MM.1S (cell line): ENCODE measurements at regions not wholly inside any gene's neighbourhood (a gene's known extent, or its start where the extent isn't known, plus 50 kb on each side); places are given as distances from the start of the nearest gene placed in this dataset.

Source experiments
- DNase-seq: peaks from one replicate; pipeline ENCODE4 v3.0.0-alpha.2; 2015
- H2AFZ ChIP-seq: fragments of 300-600 bp; sonication (generic); 2 replicates; pipeline ENCODE4 v1.6.0; 2016; ENCODE audit warnings: antibody characterized with exemption, low read length
- H3F3A ChIP-seq: fragments of 300-600 bp; sonication (generic); 2 replicates; pipeline ENCODE4 v1.6.1; 2016; ENCODE audit warnings: mild to moderate bottlenecking, antibody characterized with exemption, low read length, moderate library complexity, mixed read lengths; ENCODE audit not compliant: insufficient read depth
- H3K27ac ChIP-seq: fragments of 300-600 bp; sonication (generic); 2 replicates; pipeline ENCODE4 v1.5.1; 2016; ENCODE audit warnings: mild to moderate bottlenecking, low read length
- H3K27me3 ChIP-seq: fragments of 300-600 bp; sonication (generic); replicated peaks from 2 replicates; pipeline ENCODE4 v1.6.0; 2016; ENCODE audit warnings: low read length; ENCODE audit not compliant: insufficient read depth
- H3K36me3 ChIP-seq: fragments of 300-600 bp; sonication (generic); replicated peaks from 2 replicates; pipeline ENCODE4 v1.6.1; 2016; ENCODE audit warnings: mild to moderate bottlenecking, low read length, mixed read lengths; ENCODE audit not compliant: insufficient read depth
- H3K4me1 ChIP-seq: fragments of 300-600 bp; sonication (generic); 2 replicates; pipeline ENCODE4 v1.6.1; 2016; ENCODE audit warnings: low read length, mixed read lengths
- H3K4me2 ChIP-seq: fragments of 300-600 bp; sonication (generic); 2 replicates; pipeline ENCODE4 v1.6.0; 2016; ENCODE audit warnings: low read depth, low read length
- H3K4me3 ChIP-seq: fragments of 300-600 bp; sonication (generic); 2 replicates; pipeline ENCODE4 v1.5.1; 2016; ENCODE audit warnings: low read length, mixed read lengths
- H3K79me2 ChIP-seq: fragments of 300-600 bp; sonication (generic); 2 replicates; pipeline ENCODE4 v1.6.1; 2016; ENCODE audit warnings: mixed run types, low read length, mixed read lengths
- H3K9ac ChIP-seq: fragments of 300-600 bp; sonication (generic); 2 replicates; pipeline ENCODE4 v1.6.1; 2016; ENCODE audit warnings: low read length, mixed read lengths
- H3K9me2 ChIP-seq: fragments of 300-600 bp; sonication (generic); replicated peaks from 2 replicates; pipeline ENCODE4 v1.6.1; 2016; ENCODE audit warnings: mild to moderate bottlenecking, low read length, mixed read lengths; ENCODE audit not compliant: insufficient read depth
- H3K9me3 ChIP-seq: fragments of 300-600 bp; sonication (generic); replicated peaks from 2 replicates; pipeline ENCODE4 v1.6.1; 2016; ENCODE audit warnings: mild to moderate bottlenecking, low read length, mixed read lengths; ENCODE audit not compliant: insufficient read depth
- H4K20me1 ChIP-seq: fragments of 300-600 bp; sonication (generic); 2 replicates; pipeline ENCODE4 v1.6.1; 2016; ENCODE audit warnings: mild to moderate bottlenecking, low read length, moderate library complexity, mixed read lengths; ENCODE audit not compliant: insufficient read depth
- CTCF ChIP-seq: fragments of 300-600 bp; sonication (generic); IDR thresholded peaks from 2 replicates; pipeline ENCODE4 v1.5.1; 2016; ENCODE audit warnings: antibody characterized with exemption, low read length, mixed read lengths
- EZH2 ChIP-seq: fragments of 300-600 bp; sonication (generic); optimal IDR thresholded peaks from 2 replicates; pipeline ENCODE3; 2017; ENCODE audit warnings: low read depth, mild to moderate bottlenecking, antibody characterized with exemption, low read length, mixed read lengths
- EZH2phosphoT487 ChIP-seq: fragments of 300-600 bp; sonication (generic); IDR thresholded peaks from 2 replicates; pipeline ENCODE4 v1.6.1; 2018; ENCODE audit warnings: antibody characterized with exemption, low read length

- no peaks in the 10 kb centered on the region for H3K9me2 ChIP-seq
- H3K27ac ChIP-seq, result no peak overlapping the region
- H3K9ac ChIP-seq, result no peak overlapping the region
- no peaks in the 10 kb centered on the region for H4K20me1 ChIP-seq
- no peaks in the 10 kb centered on the region for H3K4me1 ChIP-seq
- no peaks in the 10 kb centered on the region for H3K36me3 ChIP-seq
- no peak for DNase-seq
- no peak for TF ChIP-seq CTCF
- no peak for TF ChIP-seq EZH2phosphoT487
- TF ChIP-seq EZH2, result no peak
- H3K79me2 ChIP-seq, result no peaks in the 10 kb centered on the region
- no peak overlapping the region for H2AFZ ChIP-seq
- no peaks in the 10 kb centered on the region for H3K27me3 ChIP-seq
- no peaks in the 10 kb centered on the region for H3F3A ChIP-seq
- no peak overlapping the region for H3K4me2 ChIP-seq
- no peaks in the 10 kb centered on the region for H3K9me3 ChIP-seq
- H3K4me3 ChIP-seq, result no peak overlapping the region
These were observed 198.9 kb downstream of the TAF11L14 start for GRCh38 chr5:17832949-17833745.

- H3F3A ChIP-seq, result no peaks in the 10 kb centered on the region
- no peaks in the 10 kb centered on the region for H3K79me2 ChIP-seq
- H3K4me2 ChIP-seq, result no peak overlapping the region
- no peaks in the 10 kb centered on the region for H3K4me1 ChIP-seq
- DNase-seq, result no peak
- no peaks in the 10 kb centered on the region for H3K9me2 ChIP-seq
- no peaks in the 10 kb centered on the region for H4K20me1 ChIP-seq
- TF ChIP-seq EZH2phosphoT487 (no peak), CTCF (no peak), EZH2 (no peak)
- no peak overlapping the region for H3K27ac ChIP-seq
- no peaks in the 10 kb centered on the region for H3K27me3 ChIP-seq
- no peaks in the 10 kb centered on the region for H3K36me3 ChIP-seq
- H3K9ac ChIP-seq, result no peak overlapping the region
- H2AFZ ChIP-seq, result no peak overlapping the region
- H3K4me3 ChIP-seq, result no peak overlapping the region
- no peaks in the 10 kb centered on the region for H3K9me3 ChIP-seq
These were observed 203.5 kb downstream of the TAF11L14 start for GRCh38 chr5:17837757-17838156.

- Histone ChIP-seq H3K4me3 (no peak overlapping the region), H3K4me2 (no peak overlapping the region), H3K9me2 (no peaks in the 10 kb centered on the region), H3K9me3 (no peaks in the 10 kb centered on the region), H3K4me1 (no peaks in the 10 kb centered on the region), H3K79me2 (no peaks in the 10 kb centered on the region), H3K9ac (no peak overlapping the region), H2AFZ (0 out of 2 replicates have a peak overlapping the region, but pooled peaks have one; percentile 11), H3K27ac (no peak overlapping the region), H3K36me3 (no peaks in the 10 kb centered on the region), H3K27me3 (no peaks in the 10 kb centered on the region), H4K20me1 (no peaks in the 10 kb centered on the region), H3F3A (no peaks in the 10 kb centered on the region)
- TF ChIP-seq CTCF (no peak), EZH2 (no peak), EZH2phosphoT487 (no peak)
- no peak for DNase-seq
These were observed 204.2 kb downstream of the TAF11L14 start for GRCh38 chr5:17838469-17838868.
